ENCODE measurements at regions not wholly inside any gene's neighbourhood (a gene's known extent, or its start where the extent isn't known, plus 50 kb on each side); places are given as distances from the start of the nearest gene placed in this dataset.
"Not testable (repeated sequence)": the region's sequence is repeated elsewhere in the genome, so short reads cannot be mapped to it uniquely, and the experiment has no call there.

GRCh38 chr2:221997683-221998082 is 301.1 kb downstream of the PAX3 start:
- no peak for DNase-seq

GRCh38 chr2:221997100-221997499 is 301.7 kb downstream of the PAX3 start:
- DNase-seq = no peak

DNA sequence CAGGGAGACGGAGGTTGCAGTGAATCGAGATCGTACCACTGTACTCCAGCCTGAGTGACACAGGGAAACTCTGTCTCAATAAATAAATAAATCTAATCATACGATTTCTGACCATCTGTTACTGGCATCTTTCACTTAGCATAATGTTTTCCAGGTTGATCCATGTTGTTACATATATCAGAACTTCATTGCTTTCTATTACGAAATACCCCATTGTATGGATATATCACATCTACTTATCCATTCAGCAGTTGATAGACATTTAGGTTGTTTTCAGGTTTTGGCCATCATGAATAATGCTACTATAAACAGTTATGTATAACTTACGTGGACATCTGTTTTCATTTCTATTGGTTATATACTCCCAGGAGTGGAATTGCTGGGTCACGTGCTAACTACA is 303.9 kb downstream of the PAX3 start:
- no peak for DNase-seq

DNA sequence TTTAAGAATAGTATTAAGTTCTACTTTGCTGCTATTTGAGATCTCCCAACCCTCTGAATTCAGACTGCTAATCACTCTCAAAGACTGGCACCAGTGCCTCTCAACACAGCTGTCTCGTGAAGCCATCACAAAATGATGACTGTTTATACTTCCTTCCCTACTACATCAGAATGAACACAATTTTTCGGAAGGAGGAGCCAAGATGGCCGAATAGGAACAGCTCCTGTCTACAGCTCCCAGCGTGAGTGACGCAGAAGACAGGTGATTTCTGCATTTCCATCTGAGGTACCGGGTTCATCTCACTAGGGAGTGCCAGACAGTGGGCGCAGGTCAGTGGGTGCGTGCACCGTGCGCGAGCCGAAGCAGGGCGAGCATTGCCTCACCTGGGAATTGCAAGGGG is 314.4 kb downstream of the PAX3 start:
- not testable (repeated sequence) for DNase-seq

DNA sequence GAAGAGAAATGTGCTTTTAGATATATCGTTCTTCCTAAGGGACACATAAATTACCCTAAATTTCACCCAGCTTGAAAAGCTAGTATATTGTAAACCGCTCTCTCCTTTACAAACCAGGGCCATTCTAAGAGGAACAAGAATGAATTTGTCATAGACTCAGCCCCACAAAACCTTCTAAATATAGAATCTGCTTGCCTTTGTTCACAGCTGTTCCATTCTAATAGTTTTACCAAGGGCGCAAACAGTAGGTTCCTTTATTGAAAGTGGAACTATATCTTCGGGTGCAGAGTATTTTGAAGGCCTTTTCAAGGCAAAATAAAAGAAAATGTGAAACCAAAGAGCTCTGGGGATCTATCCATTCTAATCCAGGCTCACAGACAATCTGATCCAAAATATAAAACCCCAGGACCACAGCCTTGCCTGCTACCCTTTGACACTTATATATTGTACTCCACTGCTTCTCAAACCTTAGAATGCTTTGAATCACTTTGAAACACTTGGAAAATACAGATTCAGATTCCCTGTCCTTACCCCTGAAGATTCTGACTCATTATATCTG is 316.8 kb downstream of the PAX3 start:
- DNase-seq = no peak

DNA sequence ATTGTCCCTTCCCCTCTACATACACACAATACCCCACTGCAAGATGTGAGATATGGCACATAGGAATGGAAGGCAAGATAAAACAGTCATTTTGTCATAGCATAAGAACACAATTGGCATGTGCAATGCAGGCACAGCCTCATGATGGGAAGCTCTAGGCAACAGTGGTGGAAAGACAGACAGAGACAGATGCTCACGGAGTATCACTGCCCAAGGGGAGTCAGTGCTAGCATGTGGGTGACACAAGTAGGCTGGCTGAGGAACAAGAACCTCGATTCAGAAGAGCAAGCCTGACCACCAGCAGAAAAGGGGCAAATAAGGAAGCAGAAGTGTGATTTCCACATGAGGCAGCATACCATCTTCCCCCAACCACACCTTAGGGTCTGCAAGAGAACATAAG is 323.6 kb downstream of the PAX3 start:
- no peak for DNase-seq

DNA sequence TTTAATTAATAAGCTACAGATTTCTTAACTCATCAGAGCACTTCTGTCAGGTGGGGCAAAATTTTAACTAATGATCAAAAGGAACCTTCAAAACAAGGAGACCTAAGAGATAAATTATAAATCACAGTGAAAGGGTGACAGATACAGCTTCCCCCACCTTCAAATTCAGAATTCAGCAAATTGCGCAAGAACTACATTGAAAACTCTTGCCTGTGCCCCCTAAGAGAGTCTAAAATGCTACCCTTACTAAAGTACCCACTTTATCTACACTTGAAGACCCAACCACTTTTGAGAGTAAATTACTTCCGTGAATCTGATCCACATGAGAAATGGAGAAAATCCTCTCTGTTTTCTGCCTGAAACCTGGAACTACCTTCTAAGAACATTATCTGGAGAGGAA is 324.9 kb downstream of the PAX3 start:
- no peak for DNase-seq

DNA sequence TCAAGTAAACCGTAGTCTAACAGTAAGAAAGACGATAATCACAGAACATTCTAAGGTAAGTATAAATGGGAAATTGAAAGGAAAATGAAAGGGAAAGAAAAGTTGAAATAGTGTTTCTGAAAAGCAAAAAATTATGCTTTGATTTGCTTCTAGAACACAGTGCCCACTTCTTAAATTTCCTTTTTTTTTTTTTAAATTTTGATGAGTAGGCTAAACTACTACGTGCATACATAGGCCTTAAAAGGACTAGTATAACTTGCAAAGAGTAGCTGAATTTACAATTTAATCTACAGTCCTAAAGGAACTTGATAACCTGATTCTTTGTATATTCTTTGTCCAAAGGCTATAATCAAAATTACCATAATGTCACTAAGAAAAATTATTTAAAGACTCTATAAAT is 325.3 kb downstream of the PAX3 start:
- no peak for DNase-seq

DNA sequence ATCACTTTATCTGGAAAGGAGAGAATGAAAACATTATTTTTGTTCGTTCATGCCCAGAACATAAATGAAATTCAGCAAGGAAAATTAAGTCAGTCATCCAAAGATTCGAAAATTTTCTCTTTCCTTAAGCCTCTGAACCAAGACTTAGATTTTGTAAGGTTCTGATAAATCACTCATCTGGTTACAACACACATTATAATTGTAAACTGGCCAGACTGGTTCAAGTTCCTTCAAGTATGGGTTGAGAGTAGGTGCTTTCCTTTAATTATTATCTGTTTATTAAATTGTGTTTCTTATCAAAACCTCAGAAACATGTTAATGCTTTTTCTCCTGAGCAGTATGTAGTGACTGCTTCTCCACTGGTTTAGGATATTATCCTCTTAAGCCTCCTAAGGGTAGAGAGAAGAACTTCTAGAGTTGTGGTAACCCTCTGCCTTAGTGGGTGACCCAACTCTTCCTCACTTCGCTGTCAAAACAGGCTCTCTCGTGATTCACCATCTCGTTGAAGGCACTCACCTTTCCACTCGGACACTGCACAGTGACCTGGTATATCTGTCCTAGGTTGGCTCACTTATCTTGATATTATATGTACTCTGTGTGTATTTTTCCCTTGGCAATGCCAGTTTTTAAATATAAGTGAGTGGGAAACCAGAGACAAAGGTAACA is 325.9 kb downstream of the PAX3 start:
- no peak for DNase-seq

DNA sequence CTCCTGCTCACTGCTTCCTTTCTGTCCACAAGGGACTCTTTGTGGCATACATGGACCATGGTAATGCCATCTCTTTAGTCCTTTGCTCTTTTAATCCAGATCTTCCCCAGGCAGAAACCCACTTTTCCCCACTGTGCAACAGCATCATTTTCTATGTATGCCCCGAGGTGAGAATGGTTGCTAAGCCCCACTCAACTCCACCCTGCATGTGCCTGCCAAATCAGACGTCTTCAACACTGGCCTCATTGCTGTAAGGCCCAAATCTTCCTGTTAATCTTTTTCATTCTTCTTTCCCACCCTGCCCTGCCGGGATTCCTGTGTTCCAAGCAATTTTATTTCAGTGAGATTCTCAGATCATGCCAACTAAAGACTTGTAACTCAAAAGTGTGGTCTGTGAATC is 328.4 kb downstream of the PAX3 start:
- no peak for DNase-seq

GRCh38 chr2:221969830-221970144 is 329.0 kb downstream of the PAX3 start:
- no peak for DNase-seq

GRCh38 chr2:221969087-221969829 is 329.5 kb downstream of the PAX3 start:
- DNase-seq = peak; percentile 35 to 42

DNA sequence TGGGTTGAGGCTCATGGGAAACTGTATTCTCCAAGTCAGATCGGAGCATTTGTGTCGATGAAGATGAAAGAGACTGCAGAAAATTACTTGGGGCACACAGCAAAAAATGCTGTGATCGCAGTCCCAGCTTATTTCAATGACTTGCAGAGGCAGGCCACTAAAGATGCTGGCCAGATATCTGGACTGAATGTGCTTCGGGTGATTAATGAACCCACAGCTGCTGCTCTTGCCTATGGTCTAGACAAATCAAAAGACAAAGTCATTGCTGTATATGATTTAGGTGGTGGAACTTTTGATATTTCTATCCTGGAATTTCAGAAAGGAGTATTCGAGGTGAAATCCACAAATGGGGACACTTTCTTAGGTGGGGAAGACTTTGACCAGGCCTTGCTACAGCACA is 336.6 kb downstream of the PAX3 start:
- DNase-seq = no peak

DNA sequence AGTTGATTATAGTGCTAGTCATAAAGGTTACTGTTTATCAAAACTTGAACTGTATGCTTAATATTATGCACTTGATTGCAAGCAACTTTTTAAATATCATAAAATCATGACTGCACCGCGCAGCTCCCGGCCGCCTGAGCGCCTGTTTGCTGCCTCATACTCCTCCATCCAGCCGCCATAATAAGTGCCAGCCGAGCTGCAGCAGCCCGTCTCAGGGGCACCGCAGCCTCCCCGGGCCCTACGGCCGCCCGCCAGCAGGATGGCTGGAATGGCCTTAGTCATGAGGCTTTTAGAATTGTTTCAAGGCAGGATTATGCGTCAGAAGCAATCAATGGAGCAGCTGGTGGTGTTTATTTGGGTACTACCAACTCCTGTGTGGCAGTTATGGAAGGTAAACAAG is 337.2 kb downstream of the PAX3 start:
- DNase-seq = no peak

DNA sequence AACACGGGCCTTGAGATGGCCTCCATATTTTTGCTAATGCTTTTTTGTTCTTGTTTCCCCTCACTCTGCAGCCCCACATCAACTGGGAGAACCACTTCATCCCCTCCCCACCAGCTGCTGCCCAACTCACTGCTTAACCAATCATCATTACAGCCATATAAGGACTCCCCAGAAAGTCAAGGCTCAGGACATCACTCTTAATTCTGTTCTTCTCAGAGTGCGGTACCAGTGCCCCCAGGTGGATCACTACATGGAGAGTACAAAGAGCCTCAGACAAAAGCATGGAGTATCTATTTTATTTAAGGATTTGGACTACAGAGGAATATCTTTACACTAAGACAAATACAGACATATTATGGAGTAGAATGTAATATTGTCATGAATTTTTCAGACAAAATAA is 340.6 kb downstream of the PAX3 start:
- DNase-seq = no peak

- DNase-seq = no peak
Observed at GRCh38 chr2:221948076-221948475, 350.7 kb downstream of the PAX3 start.

DNA sequence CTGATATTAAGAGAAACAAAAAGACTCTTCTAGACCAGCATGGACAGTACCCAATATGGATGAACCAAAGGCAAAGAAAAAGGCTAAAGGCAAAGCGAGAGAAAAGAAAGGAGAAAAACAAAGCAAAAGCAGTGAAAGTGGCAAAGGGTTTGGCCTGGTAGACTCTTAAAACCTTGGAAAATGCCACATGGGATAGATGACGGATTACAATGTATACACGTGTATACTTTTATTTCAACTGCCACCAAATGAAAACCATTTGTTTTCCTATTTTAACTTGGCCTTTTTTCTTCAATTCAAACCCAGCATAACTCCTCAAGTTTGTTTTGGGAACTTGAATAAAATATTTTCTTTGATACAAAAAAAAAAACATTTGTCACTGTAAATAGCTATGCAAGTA is 354.3 kb downstream of the PAX3 start:
- not testable (repeated sequence) for DNase-seq

DNA sequence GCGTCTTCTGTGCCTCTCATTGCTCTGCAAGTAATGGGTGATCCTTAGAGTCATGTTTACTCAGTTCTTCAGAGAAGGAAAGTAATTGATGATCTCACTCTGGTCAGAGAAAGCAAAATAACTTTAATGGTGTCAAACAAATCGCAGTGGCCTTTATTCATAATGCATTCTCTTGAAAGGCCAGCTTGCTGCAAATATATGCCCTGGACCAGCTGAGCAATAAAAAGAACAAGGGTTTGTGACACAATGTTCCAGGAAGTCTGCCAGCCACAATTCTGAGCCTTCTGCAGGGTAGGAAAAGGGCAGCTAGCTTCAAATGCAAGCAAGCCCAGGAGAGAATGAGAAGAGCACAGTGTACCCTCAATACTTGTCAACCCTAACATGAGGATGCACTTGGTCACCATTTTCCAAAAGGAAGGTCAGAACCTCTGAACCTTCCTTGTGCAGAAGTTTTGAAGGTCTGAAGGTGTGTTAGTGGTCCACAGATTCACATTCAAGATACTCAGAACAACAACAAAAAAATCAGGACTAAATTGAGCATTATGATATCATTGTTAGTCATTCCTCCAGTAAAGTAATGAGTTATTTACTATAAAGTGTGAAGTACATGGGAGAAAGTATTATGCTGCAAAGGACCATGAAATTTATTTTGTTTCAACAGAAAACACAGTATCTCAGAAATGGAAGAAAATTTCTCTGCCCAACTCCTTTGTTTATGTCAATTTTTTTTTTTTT is 355.6 kb downstream of the PAX3 start:
- DNase-seq = no peak

DNA sequence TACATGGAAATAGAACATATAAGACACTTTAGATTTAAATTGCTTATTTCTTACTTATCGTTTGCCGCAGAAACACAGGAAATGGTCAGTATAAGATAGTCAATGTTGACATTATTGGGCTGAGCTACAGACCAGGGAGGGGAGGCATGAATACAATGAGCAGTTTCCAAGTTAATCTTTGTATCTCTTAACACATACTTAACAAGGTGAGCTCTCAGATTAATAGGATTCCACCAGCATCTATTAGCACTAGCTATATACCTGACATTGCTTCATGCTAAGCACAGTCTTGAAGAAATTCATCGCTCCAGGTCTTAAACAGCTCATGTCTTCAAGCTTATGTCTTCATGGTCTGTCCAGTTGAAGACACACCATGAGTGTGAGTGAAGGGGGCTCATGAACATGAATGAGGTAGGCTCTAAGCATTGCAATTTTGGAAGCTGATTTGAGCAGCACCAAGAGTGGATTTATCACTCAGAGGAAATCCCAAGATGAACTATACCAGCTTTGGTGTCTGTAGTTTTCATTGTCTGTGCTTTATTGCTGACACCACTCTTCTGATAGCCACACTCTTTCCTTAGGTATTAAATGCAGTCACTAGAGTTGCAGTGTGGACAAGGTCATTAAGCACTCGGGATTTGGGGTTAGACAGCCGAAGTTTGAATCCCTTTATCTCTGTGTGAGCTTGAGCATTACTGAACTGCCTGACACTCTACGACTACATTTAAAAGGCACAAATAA is 359.3 kb upstream of the EPHA4 start:
- no peak for DNase-seq

- DNase-seq = no peak
Observed at GRCh38 chr2:221929259-221929658, 357.2 kb upstream of the EPHA4 start.

DNA sequence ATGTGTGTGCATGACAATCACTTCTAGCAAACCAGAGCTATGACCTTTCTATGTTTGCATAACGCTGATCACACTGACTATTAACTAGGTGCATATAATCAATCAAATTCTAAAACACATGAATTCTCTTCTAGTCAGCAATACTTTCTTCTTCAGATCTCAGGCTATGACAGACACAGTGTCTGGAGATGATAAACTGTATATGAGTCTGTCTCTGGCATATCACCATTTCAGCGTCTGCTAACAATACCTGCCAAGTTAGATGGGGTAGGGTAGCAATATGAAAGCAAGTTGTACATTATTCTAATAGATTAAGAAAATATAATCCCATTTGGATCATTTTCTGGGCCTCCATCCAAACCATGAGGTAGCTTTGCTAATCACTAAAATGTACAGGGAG is 354.2 kb upstream of the EPHA4 start:
- no peak for DNase-seq

DNA sequence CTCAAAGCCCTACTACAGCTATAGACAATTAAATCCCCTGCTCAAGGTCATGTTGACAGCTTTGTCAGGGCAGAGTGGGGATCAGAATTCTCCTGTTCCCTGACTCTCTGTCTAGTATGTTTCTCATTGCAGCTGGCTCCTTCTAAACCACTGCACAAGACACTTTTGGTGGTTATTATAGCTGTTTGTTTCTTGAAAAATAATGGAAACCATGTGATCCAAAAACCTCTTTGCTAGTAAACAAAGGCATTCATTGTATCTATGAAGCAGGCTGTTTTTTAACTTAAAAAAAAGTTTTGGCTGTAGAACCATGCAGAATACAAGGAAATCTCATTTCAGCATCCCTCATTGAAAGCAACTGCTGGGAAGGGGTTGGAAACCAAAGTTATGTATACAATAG is 352.5 kb upstream of the EPHA4 start:
- no peak for DNase-seq

DNA sequence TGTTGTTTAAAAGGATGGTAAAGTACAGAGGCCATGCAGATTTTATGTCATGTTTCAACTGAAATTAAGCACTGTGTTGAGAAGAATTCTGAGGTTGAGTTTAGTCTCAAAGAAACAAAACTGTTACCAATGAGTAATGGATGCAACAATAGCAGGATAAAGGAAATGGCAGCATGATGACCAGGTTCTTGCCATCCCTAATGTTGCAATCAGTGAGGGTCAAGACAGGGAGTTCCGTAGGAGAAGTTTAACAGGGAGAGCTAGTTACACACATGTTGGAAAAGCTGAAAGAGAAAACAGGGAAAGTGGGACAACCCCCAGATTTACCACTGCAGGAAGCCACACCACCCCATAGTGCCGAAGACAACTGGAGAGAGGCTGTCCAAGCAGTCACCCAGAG is 343.8 kb upstream of the EPHA4 start:
- DNase-seq = no peak

Measured in NCI-H1930 (cell line).